ENCODE measurements at regions not wholly inside any gene's neighbourhood (a gene's known extent, or its start where the extent isn't known, plus 50 kb on each side); places are given as distances from the start of the nearest gene placed in this dataset.

GRCh38 chrX:150014525-150014924, 76.2 kb upstream of the EOLA2 start:
- Histone ChIP-seq H3K36me3 (no peaks in the 10 kb centered on the region), H3K4me3 (ENCODE audit: low read depth, low read length) (no peak overlapping the region), H3K27me3 (no peaks in the 10 kb centered on the region), H3K4me1 (no peaks in the 10 kb centered on the region), H3K9me3 (no peaks in the 10 kb centered on the region)
- TF ChIP-seq, protein P1, sequence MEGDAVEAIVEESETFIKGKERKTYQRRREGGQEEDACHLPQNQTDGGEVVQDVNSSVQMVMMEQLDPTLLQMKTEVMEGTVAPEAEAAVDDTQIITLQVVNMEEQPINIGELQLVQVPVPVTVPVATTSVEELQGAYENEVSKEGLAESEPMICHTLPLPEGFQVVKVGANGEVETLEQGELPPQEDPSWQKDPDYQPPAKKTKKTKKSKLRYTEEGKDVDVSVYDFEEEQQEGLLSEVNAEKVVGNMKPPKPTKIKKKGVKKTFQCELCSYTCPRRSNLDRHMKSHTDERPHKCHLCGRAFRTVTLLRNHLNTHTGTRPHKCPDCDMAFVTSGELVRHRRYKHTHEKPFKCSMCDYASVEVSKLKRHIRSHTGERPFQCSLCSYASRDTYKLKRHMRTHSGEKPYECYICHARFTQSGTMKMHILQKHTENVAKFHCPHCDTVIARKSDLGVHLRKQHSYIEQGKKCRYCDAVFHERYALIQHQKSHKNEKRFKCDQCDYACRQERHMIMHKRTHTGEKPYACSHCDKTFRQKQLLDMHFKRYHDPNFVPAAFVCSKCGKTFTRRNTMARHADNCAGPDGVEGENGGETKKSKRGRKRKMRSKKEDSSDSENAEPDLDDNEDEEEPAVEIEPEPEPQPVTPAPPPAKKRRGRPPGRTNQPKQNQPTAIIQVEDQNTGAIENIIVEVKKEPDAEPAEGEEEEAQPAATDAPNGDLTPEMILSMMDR (IDR thresholded peaks at IDR 0.05; ENCODE audit: low read depth, low read length), result no peak
- no peak for DNase-seq

- no peaks in the 10 kb centered on the region for H3K9me3 ChIP-seq
These were observed 79.6 kb upstream of the EOLA2 start for GRCh38 chrX:150017868-150018267.

GRCh38 chrX:150018931-150019361, 80.7 kb upstream of the EOLA2 start:
- TF ChIP-seq, protein P1 (IDR thresholded peaks at IDR 0.05; ENCODE audit: low read depth, low read length), result no peak
- no peaks in the 10 kb centered on the region for H3K4me1 ChIP-seq

More at GRCh38 chrX:150017868-150018267, 79.6 kb upstream of the EOLA2 start:
- TF ChIP-seq, protein P1 (IDR thresholded peaks at IDR 0.05; ENCODE audit: low read depth, low read length), result no peak
- Histone ChIP-seq H3K36me3 (no peaks in the 10 kb centered on the region), H3K4me3 (ENCODE audit: low read depth, low read length) (no peak overlapping the region), H3K27me3 (no peaks in the 10 kb centered on the region), H3K4me1 (no peaks in the 10 kb centered on the region)
- no peak for DNase-seq

GRCh38 chrX:150028692-150029091, 90.4 kb upstream of the EOLA2 start:
- Histone ChIP-seq H3K27me3 (no peaks in the 10 kb centered on the region), H3K4me1 (no peaks in the 10 kb centered on the region), H3K36me3 (no peaks in the 10 kb centered on the region), H3K4me3 (ENCODE audit: low read depth, low read length) (no peak overlapping the region), H3K9me3 (no peaks in the 10 kb centered on the region)
- no peak for DNase-seq
- TF ChIP-seq, protein P1 (IDR thresholded peaks at IDR 0.05; ENCODE audit: low read depth, low read length), result no peak

More at GRCh38 chrX:150018931-150019361, 80.7 kb upstream of the EOLA2 start:
- no peaks in the 10 kb centered on the region for H3K36me3 ChIP-seq
- no peaks in the 10 kb centered on the region for H3K27me3 ChIP-seq
- H3K9me3 ChIP-seq, result no peaks in the 10 kb centered on the region
- H3K4me3 ChIP-seq (ENCODE audit: low read depth, low read length), result no peak overlapping the region
- DNase-seq, result no peak

GRCh38 chrX:150032742-150033141, 94.5 kb upstream of the EOLA2 start:
- no peaks in the 10 kb centered on the region for H3K27me3 ChIP-seq
- no peaks in the 10 kb centered on the region for H3K4me1 ChIP-seq
- no peaks in the 10 kb centered on the region for H3K36me3 ChIP-seq
- no peak overlapping the region for H3K4me3 ChIP-seq (ENCODE audit: low read depth, low read length)
- TF ChIP-seq, protein P1 (IDR thresholded peaks at IDR 0.05; ENCODE audit: low read depth, low read length), result no peak
- no peak for DNase-seq
- H3K9me3 ChIP-seq, result no peaks in the 10 kb centered on the region

DNA sequence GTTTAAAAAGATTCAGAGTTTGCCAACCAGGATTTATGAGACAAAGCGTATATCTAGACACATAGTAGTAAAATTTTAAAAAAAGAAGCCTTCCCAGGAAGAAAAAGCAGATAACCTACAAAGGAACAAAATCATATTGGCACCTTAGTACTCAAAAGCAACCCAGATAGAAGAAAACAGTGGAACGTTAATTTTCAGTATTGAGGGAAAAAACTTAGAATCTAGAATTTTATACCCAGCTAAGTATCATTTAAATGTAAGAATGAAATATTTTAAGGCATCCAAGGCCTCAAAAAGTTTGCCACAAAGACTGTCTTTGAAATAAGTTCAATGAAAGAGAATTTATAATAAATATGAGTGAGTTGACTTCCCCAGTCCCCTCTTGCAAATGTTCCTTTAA, 96.5 kb upstream of the EOLA2 start:
- TF ChIP-seq, protein P1 (IDR thresholded peaks at IDR 0.05; ENCODE audit: low read depth, low read length), result no peak
- no peaks in the 10 kb centered on the region for H3K9me3 ChIP-seq
- H3K27me3 ChIP-seq, result no peaks in the 10 kb centered on the region
- H3K36me3 ChIP-seq, result no peaks in the 10 kb centered on the region
- no peak overlapping the region for H3K4me3 ChIP-seq (ENCODE audit: low read depth, low read length)
- no peaks in the 10 kb centered on the region for H3K4me1 ChIP-seq
- no peak for DNase-seq
